GM20000 (cell line): ENCODE measurements at regions not wholly inside any gene's neighbourhood (a gene's known extent, or its start where the extent isn't known, plus 50 kb on each side); places are given as distances from the start of the nearest gene placed in this dataset.

Experiments used
- DNase-seq: peaks from one replicate; pipeline ENCODE4 v3.0.0; 2012; ENCODE audit warnings: low spot score
- TF ChIP-seq, protein P1 (sequence below): IDR thresholded peaks from 2 replicates; pipeline ENCODE4 v1.5.1; 2012; ENCODE audit warnings: mild to moderate bottlenecking, control low read depth; ENCODE audit errors: extremely low read depth, missing control alignments

DNA sequence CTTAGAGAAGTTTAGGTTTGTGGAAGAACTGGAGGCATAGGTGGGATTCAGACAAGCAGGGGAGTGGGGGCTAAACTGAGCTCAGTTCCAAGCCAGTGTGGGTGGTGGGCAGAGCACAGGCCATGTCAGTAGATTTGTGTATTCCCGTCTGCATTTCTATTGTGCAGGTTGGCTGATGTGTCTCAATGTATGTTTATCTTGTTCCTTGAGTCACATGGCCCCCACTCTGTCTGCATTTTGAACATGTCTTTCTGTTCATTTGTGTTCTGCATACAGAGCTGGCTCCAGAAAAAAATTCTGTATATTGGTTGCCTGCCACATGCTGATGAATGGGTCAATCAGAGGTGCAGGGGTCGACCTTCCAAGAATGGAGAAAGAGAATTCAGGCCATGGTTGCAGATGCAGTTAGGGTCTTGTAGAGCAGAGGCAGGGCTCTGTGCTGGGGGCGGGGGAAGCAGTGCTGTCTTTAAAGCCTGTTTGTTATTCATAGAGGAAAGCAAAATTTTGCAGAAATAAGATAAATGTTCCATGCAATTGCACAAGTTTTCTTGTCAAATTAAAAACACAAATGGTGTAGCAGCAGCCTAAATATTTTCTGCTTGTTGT is 166.7 kb downstream of the CDH26 start:
- TF ChIP-seq, protein P1, sequence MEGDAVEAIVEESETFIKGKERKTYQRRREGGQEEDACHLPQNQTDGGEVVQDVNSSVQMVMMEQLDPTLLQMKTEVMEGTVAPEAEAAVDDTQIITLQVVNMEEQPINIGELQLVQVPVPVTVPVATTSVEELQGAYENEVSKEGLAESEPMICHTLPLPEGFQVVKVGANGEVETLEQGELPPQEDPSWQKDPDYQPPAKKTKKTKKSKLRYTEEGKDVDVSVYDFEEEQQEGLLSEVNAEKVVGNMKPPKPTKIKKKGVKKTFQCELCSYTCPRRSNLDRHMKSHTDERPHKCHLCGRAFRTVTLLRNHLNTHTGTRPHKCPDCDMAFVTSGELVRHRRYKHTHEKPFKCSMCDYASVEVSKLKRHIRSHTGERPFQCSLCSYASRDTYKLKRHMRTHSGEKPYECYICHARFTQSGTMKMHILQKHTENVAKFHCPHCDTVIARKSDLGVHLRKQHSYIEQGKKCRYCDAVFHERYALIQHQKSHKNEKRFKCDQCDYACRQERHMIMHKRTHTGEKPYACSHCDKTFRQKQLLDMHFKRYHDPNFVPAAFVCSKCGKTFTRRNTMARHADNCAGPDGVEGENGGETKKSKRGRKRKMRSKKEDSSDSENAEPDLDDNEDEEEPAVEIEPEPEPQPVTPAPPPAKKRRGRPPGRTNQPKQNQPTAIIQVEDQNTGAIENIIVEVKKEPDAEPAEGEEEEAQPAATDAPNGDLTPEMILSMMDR, result no peak

DNA sequence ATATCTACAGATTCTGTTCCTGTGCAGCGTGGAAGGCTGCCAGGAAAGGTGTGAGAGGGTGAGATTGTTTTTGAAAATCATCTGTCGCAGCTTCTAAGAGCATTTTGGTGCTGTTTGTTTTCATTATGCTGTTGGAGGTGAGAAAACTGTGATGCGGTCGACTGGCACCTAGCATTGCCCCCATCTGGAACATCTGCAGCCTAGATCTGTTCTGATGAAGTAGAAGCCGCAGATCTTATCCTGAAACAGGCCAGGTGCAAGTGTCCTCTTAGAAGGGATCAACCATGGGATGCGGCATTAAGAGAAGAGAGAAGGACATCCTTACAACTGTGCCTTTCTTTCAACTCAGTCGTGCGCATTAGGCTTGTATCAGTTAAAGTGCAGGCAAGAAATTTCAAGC is 167.3 kb downstream of the CDH26 start:
- TF ChIP-seq, protein P1, result no peak
- DNase-seq, result no peak

More for the DNA sequence above, 166.7 kb downstream of the CDH26 start:
- no peak for DNase-seq

DNA sequence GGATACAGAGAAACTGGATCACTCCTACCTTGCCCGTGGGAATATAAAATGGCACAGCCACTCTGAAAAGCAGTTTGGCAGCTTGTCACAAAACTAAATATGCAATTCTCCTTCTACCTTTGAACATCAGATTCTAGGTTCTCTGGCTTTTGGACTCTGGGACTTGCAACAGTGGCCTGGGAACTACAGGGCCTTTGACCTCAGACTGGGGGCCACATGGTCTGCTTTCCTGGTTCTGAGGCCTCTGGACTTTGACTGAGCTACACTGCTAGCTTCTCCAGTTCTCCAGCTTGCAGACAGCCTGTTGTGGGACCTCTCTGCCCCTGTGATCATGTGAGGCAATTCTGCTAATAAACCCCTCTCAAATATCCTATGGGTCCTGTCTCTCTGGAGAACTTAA is 168.8 kb downstream of the CDH26 start:
- no peak for DNase-seq
- TF ChIP-seq, protein P1, result no peak

DNA sequence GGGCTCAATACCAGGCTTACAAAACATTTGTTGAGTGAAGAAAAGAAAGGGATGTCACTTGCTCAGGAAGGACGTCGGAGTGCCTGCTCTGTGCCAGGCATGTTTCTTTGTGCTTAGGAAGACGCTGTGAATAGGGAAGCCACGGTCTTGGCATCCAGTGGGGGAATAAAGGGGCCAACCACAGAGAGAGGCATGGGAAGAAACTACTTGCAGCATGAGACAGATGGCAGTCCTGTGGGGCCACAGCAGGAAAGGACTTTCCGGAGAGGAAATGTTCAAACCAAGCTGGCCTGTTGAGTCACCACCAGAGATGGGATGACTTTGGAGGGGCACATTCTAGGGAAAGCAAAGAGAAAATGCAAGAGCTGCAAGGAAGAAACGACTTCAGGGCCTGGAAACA is 173.2 kb downstream of the CDH26 start:
- DNase-seq, result no peak
- TF ChIP-seq, protein P1, result no peak

DNA sequence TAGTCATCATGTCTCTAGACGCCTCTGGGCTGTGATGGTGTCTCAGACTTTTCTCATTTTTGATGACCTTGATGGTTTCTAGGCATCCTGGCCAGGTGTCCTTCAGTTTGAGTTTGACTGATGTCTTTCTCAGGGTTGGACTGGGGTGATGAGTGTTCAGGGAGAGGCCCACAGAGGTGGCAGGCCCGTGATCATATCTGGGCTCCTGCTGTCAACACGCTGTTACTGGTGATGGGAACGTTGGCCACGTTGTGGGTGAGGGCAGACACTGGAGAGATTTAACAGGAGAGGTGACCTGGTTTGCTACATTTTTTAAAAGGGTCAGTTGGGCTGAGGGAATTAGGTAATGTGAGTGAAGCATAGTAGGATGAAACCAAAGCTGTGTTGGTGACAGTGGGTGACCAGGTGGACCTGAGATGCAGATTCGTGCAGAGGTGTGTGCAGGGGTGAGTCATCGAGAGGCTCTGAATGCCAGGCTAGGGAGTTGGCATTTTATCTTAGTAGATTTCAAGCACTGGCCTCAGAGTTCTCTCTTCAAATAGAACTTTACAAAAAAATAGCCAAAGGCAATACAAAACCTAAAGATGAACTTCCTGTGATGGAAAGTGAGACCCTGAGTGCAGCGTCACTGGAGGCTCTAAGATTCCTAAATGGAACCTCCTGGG is 174.1 kb downstream of the CDH26 start:
- TF ChIP-seq, protein P1, result no peak
- DNase-seq, result no peak

- TF ChIP-seq, protein P1, result no peak
- no peak for DNase-seq
These were observed 174.8 kb downstream of the CDH26 start for GRCh38 chr20:60132827-60133670.

GRCh38 chr20:60135276-60135675 is 177.1 kb downstream of the CDH26 start:
- no peak for DNase-seq

More at GRCh38 chr20:60135276-60135675, 177.1 kb downstream of the CDH26 start:
- TF ChIP-seq, protein P1, result no peak
